ENCODE measurements at regions not wholly inside any gene's neighbourhood (a gene's known extent, or its start where the extent isn't known, plus 50 kb on each side); places are given as distances from the start of the nearest gene placed in this dataset.

- no peaks in the 10 kb centered on the region for H3K4me1 Mint-ChIP-seq (ENCODE audit: low read depth)
- TF ChIP-seq CTCF (IDR thresholded peaks at IDR 0.05), result no peak
- H3K36me3 Mint-ChIP-seq (ENCODE audit: low read depth), result no peaks in the 10 kb centered on the region
- no peak overlapping the region for H3K27ac ChIP-seq (ENCODE audit: low read depth in 1 of 2, low read length in 2 of 2)
- no peak overlapping the region for H3K27ac Mint-ChIP-seq
- no peaks in the 10 kb centered on the region for H3K9me3 Mint-ChIP-seq
- POLR2A ChIA-PET, result no interaction called here
- H3K27me3 ChIP-seq (ENCODE audit: control insufficient read depth in 1 of 2, insufficient read depth in 2 of 2, low read length in 2 of 2), result peaks cover 6 to 8% of the 10 kb centered on the region in 2 experiments
- intact Hi-C loops (cut with DNase I, micrococcal nuclease), result no loop called here
- no peaks in the 10 kb centered on the region for H3K4me1 ChIP-seq (ENCODE audit: insufficient read depth, low read length)
- ATAC-seq (ENCODE audit: poor library complexity) (no peak), DNase-seq (no peak)
- H3K4me3 ChIP-seq (ENCODE audit: low read length), result no peak overlapping the region
- no peaks in the 10 kb centered on the region for H3K36me3 ChIP-seq (ENCODE audit: insufficient read depth, low read length)
- no peak overlapping the region for H3K4me3 Mint-ChIP-seq
- H3K9me3 ChIP-seq (ENCODE audit: control insufficient read depth in 1 of 2, insufficient read depth in 1 of 2, low read length in 2 of 2), result no peaks in the 10 kb centered on the region
- CTCF ChIA-PET, result no interaction called here
- H3K27me3 Mint-ChIP-seq, result peaks cover 29% of the 10 kb centered on the region
Measured at GRCh38 chr17:62322313-62322712, 58.0 kb upstream of the EFCAB3 start.

- no peak overlapping the region for H3K27ac Mint-ChIP-seq
Measured at GRCh38 chr17:62321451-62321850, 58.9 kb upstream of the EFCAB3 start.

GRCh38 chr17:62319846-62320245 lies 60.5 kb upstream of the EFCAB3 start:
- DNase-seq (no peak), ATAC-seq (ENCODE audit: poor library complexity) (no peak)
- peaks cover 43% of the 10 kb centered on the region for H3K27me3 Mint-ChIP-seq
- Histone ChIP-seq H3K4me3 (ENCODE audit: low read length) (no peak overlapping the region), H3K27me3 (ENCODE audit: control insufficient read depth in 1 of 2, insufficient read depth in 2 of 2, low read length in 2 of 2) (peaks cover 9 to 13% of the 10 kb centered on the region in 2 experiments), H3K4me1 (ENCODE audit: insufficient read depth, low read length) (no peaks in the 10 kb centered on the region), H3K27ac (ENCODE audit: low read depth in 1 of 2, low read length in 2 of 2) (no peak overlapping the region), H3K36me3 (ENCODE audit: insufficient read depth, low read length) (no peaks in the 10 kb centered on the region), H3K9me3 (ENCODE audit: control insufficient read depth in 1 of 2, insufficient read depth in 1 of 2, low read length in 2 of 2) (no peaks in the 10 kb centered on the region)
- no peaks in the 10 kb centered on the region for H3K36me3 Mint-ChIP-seq (ENCODE audit: low read depth)
- POLR2A ChIA-PET, result no interaction called here
- TF ChIP-seq CTCF (IDR thresholded peaks at IDR 0.05), result no peak
- no peak overlapping the region for H3K27ac Mint-ChIP-seq
- CTCF ChIA-PET, result no interaction called here
- no peaks in the 10 kb centered on the region for H3K4me1 Mint-ChIP-seq (ENCODE audit: low read depth)
- intact Hi-C loops (cut with DNase I, micrococcal nuclease), result no loop called here
- no peak overlapping the region for H3K4me3 Mint-ChIP-seq
- H3K9me3 Mint-ChIP-seq, result no peaks in the 10 kb centered on the region

More at GRCh38 chr17:62321451-62321850, 58.9 kb upstream of the EFCAB3 start:
- POLR2A ChIA-PET, result no interaction called here
- no peaks in the 10 kb centered on the region for H3K36me3 Mint-ChIP-seq (ENCODE audit: low read depth)
- Histone ChIP-seq H3K36me3 (ENCODE audit: insufficient read depth, low read length) (no peaks in the 10 kb centered on the region), H3K9me3 (ENCODE audit: control insufficient read depth in 1 of 2, insufficient read depth in 1 of 2, low read length in 2 of 2) (no peaks in the 10 kb centered on the region), H3K27ac (ENCODE audit: low read depth in 1 of 2, low read length in 2 of 2) (no peak overlapping the region), H3K4me1 (ENCODE audit: insufficient read depth, low read length) (no peaks in the 10 kb centered on the region), H3K4me3 (ENCODE audit: low read length) (no peak overlapping the region), H3K27me3 (ENCODE audit: control insufficient read depth in 1 of 2, insufficient read depth in 2 of 2, low read length in 2 of 2) (peaks cover 6 to 8% of the 10 kb centered on the region in 2 experiments)
- intact Hi-C loops (cut with DNase I, micrococcal nuclease), result no loop called here
- no peaks in the 10 kb centered on the region for H3K4me1 Mint-ChIP-seq (ENCODE audit: low read depth)
- no peak overlapping the region for H3K4me3 Mint-ChIP-seq
- no peak for ATAC-seq (ENCODE audit: poor library complexity)
- H3K27me3 Mint-ChIP-seq, result peaks cover 33% of the 10 kb centered on the region
- no peak for DNase-seq
- no peak for TF ChIP-seq CTCF (IDR thresholded peaks at IDR 0.05)
- CTCF ChIA-PET, result no interaction called here
- H3K9me3 Mint-ChIP-seq, result no peaks in the 10 kb centered on the region
